HG03175 (cell line): ENCODE measurements at regions not wholly inside any gene's neighbourhood (a gene's known extent, or its start where the extent isn't known, plus 50 kb on each side); places are given as distances from the start of the nearest gene placed in this dataset.
"Not testable (repeated sequence)": the region's sequence is repeated elsewhere in the genome, so short reads cannot be mapped to it uniquely, and the experiment has no call there.

Experiments
- ATAC-seq: cut with Tn5 transposase; IDR thresholded peaks from one replicate; pipeline ENCODE4 v1.9.1; 2021; ENCODE audit warnings: mild to moderate bottlenecking, moderate library complexity; ENCODE audit not compliant: unreplicated experiment

DNA sequence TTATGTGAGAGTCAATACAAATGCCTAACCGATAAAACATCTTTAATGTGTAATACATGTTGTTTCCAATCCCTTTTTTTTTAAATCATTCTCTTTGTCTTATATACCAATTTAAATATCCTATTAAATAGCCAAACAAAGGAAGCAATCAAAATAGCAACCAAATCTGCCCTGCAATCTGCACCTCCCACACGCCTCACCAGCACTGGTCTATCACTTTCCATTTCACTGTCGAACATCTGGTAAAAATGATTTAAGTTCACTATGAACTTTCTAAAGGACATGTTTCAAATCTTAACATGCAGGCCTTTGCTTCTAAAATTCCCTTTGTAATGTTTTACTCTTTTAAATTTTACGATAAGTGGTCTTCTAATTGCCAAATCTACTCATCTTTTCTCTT, 1305.5 kb upstream of the TENM4 start:
- ATAC-seq = no peak

DNA sequence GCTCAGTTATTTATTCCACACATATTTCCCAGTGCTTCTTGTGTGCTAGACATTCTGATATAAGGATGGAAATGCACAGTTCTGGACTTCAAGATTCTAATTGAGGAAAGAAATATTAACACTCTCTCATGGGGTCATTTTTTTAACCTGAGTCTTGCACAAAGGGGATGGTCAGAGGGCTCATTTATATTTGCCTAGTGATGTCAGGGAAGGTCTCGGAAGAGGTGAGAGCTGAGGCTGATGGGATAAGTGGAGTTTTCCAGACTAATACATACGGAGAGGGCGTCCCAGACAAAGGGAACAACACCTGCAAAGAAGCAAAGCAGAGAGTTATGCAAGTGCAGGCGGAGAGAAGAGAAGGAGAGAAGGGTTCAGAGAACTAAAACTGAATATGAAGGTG, 1304.6 kb upstream of the TENM4 start:
- no peak for ATAC-seq

DNA sequence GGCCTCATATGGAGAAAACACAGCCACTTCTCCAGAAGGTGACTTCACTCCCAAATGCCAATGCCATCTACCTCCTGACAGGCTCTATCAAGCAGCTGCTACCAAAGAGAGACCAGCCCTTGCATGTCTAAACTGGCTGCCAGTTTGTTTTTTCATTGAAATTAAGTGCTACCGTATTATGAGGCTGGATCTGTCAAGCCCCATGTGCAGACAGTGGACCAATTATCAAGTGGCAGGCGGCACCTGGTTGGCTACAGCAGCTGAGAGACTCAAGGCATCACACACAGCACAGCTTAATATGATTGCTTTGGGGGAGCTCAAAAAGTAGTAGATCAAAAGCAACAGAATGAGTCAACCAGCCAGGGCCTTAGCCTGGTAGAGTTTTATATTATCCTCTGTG, 1293.0 kb upstream of the TENM4 start:
- no peak for ATAC-seq

DNA sequence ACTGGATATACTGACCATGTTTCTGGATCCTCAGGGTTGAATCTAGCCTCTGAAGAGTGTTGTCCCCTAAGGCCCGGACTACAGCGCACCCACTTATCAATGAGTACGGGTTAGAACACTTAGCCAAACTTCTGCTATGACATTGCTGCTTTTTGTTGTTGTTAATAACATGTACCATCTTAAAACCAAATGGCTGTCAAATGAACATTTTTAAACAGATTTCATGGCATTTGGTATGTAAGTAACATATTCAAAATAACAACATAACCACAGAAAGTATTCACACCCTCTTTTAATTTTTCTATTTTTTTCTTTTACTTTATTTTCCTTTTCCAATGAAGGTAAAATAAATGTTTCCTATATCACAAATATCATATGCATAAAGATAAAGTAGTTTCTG, 1292.5 kb upstream of the TENM4 start:
- no peak for ATAC-seq

DNA sequence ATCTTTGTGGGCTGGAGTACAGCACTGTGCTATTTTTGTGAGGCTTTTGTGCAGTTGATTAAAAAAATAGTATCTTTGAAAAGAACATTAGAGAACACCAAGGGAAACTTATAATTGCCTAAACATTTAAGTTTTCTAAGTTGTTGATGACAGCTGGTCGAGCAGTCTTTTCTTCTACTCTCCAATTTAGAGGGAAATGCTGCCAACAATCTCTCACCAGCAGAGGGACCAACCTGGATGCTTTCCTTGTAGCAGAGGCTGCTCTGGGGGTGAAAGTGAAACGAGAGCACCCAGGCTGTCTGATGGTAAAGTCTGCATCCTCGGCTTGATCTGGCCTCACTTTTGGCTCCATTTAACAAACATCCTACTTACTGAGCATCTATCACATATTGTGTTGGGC, 1286.5 kb upstream of the TENM4 start:
- peak; percentile 90 for ATAC-seq

DNA sequence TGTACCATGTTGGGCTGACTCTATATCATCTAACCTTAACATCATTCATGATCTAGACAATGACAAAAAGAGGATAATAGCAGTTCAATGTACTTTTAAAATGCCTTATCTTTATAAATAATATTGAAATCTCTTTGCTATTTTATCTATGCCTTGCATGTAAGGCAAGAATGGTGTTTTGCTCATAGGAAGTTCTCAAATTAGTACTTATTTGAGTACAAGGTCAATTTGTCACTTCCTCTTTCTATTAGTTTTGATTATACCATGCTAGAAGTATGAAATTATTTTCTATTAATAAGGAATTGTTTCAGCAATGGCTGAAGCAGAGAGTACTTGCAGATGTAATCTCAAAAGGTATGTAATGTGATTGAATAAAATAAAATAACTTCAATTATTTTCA, 1285.4 kb upstream of the TENM4 start:
- no peak for ATAC-seq

DNA sequence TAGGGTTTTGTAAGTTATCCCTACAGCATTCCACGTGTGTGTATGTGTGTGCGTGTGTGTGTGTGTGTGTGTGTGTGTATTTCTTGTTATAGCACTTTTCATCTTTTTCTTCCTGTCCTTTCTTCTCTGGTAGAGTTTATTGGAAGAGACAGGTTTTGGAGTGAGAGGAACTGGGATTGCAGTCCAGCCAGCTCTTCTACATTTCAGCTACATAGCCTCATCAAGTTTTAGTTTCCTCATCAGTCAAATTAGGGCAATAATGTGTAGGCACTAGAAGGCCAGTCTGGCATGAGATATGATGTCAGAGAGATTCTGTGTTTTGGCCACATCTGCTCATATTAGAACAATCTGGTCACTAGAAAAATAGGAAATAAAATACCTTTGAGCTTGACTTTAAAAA, 1283.5 kb upstream of the TENM4 start:
- no peak for ATAC-seq

DNA sequence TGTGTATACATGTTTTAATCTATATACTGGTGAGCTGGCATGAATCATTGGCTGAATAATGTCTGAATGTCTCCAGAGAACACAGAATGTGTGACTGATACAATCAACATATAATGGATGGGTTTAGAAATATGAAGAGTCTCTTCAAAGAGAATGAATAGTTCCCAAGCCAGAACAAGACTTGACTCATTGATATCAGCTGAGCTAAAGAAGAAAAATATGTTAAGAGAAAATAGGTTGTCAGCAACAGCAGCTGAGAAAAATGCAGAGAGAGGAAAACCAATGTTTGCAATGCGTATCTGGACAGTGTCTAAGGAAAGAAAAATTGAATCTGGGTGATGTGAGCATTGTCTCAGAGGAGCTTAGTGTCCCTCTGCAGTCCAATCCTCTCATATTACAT, 1281.8 kb upstream of the TENM4 start:
- no peak for ATAC-seq

DNA sequence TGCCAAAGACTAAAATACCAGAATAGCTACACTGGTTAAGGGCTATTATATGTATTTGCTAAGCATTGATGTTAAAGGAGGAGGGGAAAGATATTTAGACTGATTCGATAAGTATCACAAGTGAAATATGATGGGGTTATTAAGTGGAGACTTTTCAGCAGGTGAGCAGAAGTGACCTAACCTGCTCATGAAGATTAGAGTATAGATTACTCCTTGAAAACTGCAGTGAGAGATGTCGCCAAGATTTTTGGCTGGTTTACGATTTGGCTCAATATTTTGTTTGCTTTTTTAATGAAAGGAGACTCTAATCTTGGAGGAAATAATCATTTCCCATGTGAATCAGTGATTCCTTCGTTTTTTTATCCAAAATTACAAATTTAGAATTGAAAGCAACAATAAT, 1279.5 kb upstream of the TENM4 start:
- no peak for ATAC-seq

DNA sequence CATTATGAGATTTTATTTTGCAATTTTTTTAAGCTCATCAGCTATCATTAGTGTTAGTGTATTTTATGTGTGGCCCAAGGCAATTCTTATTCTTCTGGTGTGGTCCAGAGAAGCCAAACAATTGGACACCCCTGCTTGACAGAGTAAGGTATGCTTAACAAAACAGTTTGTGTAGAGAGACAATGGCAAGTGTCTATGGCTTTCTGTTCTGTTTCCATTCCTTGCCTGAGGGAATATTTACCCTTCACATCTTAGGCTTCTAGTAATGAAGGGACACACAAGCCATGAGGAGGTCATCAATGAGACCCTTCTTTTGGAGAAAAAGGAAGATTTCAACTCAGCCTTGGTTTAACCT, 1278.4 kb upstream of the TENM4 start:
- ATAC-seq = no peak

DNA sequence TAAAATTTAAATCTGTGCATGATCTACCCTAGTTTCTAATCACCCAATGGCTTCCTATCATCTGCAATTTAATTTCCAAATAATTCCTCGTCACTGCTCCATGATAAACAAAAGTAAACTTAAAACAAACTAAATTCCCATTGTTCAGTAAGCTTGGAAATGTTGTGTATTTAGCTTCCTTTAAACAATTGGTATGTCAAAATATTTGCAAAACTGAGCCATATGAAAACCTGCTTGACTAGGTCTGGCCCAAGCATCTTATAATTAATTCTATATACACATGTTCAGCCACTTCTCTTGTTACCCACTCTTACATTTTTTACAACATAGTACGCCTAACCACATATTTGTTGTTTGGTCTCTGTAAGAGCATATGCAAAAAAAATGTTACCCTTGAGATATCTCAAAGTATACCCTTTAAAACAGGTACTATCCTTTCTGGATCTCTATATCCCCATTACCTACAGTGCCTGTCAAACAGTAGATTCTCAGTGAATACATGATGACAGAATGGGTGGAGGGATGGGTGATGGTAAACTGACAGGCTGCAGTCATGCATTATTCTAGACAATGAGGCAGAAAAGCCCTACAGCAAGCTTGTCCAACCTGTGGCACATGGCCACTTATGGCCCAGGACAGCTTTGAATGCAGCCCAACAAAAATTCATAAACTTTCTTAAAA, 1277.9 kb upstream of the TENM4 start:
- ATAC-seq = no peak

DNA sequence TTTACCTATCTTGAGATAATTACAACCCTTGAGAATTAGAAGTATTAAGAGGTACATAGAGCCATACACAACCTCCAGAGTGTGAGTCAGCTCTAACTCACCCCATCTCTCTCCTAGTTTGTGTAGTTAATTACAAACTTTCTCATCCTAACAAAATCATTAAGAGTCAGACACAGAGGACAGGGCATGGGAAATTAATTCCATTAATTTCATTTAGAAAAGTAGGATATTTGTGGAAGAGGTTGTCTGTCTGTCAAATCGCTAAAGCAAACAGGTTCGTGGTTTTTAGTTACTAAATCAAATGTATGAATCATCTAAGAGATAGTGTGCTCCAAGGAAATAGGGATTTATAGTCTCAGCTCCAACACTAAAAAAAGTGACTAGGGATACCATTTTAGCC, 1261.4 kb upstream of the TENM4 start:
- ATAC-seq = no peak

DNA sequence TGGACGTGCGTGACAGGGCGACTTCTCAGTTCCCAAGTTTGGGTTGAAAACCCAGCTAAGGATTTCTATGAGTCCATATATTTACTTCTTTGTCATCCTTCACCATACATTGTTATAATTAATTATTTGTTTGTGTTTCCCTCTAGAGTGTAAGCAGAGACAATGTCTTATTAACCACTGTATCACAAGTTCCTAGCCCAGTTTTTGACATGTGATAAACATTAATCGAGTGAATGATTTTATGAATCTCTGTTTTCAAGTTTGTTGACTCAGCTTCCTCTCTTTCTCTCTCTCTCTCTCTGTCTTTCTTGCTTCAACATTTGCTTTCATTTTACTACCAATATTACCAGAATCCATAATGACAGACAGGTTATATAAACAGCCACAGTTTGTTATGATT, 1259.6 kb upstream of the TENM4 start:
- no peak for ATAC-seq

DNA sequence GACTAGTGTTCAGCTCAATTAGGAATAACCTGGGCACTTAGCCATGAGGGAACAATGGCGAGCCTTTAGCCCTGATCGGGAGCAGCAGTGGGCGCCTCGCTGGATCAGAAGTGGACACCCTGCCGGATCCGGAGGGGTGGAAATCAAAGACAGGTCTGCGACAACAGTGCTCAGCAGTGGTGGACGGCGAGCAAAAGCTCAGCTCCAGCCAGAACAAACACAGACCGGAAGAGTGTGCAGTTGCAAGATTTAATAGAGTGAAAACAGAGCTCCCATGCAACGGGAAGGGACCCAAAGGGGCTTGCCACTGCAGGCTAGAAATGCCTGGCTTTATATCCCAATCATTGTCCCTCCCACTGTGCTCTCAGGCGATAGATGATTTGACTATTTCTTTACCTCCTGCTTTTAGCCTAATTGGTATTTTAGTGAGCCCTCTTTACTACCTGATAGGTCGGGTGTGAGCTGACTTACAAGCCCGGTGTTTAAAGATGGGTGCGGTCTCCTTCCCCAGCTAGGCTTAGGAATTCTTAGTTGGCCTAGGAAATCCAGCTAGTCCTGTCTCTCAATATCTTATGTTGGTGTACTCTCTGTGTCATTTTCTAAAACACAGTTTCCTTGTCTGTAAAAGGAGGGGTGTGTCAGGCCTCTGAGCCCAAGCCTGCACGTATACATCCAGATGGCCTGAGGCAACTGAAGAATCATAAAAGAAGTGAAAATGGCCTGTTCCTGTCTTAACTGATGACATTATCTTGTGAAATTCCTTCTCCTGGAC, 1258.8 kb upstream of the TENM4 start:
- not testable (repeated sequence) for ATAC-seq

DNA sequence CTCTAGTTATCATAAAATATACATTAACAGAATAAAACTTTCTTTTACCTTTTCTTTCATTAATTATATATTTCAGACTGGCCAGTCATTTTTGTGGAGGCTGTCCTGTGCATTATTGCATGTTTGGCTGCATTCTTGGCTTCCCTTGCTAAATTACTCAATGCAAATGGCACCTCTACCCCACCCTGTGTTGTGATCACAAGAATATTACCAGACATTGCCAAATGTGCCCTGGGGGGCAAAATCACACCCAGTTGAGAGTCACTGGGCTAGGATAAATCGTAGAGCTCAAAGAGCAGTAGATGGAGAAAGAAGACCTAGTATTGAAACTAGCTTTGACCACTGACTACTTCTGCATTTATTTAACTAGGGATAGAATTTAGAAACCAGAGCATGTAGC, 1257.8 kb upstream of the TENM4 start:
- ATAC-seq = no peak

DNA sequence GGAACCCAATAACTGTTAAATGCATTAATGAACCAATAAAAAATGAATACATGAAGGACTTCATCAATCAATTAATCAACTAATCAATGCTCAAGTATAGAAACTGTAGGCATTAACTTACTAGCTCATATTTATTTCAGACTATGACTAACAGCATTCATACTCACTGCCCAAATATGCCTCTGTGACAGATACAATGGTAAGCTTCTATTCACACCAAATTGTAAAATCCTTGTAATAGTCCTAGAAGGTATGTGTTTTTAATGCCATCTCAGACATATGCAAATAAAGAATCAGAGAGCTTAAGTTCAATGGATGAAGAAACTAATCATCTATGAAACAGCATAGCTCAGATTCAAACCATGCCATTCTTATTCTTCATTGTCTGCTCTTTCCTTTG, 1253.6 kb upstream of the TENM4 start:
- ATAC-seq = no peak

DNA sequence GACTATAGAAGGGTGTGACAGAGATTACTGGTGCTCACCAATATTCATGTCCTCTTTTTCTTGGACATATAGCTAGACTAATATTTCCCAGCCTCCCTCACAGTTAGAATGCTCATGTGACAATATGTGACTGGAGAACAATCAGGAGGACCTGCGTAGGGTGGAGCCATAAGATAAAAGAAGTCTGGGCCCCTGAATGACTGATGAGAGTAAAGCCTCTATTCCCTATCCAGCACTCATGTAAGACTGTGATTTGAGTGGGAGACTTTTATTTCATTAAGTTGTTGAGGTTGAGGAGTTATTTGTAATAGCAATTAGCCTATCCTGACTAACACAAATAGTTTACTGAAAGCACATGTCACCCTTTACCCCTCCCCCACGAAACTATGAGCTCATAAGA, 1247.1 kb upstream of the TENM4 start:
- ATAC-seq = no peak

DNA sequence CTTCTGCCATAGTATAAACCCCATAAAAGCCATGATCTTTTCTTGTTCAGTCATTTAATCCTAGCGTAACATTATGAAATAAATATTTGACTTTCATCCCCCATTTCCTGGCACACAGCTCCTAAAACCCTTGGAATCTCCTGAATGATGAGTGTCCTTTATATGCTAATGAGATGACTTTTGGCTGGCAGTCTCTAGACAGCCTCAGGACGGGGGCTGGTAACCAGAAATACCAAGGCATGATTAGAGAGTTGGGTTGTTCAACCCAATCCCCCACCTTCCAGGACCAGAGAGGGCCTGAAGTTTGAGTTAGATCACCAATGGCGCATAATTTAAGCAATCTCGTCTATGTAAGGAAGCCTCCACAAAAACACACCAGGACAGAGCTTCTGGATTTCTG, 1246.1 kb upstream of the TENM4 start:
- no peak for ATAC-seq

DNA sequence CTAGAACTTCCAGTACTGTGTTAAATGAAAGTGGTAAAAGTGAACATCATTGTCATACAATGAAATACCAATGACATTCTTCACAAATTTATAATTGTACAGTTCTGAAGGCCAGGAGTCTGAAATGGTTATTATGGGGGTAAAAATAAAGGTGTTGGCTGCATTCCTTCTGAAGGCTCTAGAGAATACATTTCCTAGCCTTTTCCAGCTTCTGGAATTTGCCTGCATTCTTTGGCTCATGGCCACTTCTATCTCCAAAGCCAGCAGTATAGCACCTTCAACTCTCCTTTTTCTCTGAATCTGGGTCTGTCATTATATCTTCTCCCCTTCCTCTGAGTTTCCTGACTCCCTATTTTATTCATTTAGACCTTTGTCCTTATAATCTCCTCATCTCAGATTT, 1232.7 kb upstream of the TENM4 start:
- no peak for ATAC-seq

DNA sequence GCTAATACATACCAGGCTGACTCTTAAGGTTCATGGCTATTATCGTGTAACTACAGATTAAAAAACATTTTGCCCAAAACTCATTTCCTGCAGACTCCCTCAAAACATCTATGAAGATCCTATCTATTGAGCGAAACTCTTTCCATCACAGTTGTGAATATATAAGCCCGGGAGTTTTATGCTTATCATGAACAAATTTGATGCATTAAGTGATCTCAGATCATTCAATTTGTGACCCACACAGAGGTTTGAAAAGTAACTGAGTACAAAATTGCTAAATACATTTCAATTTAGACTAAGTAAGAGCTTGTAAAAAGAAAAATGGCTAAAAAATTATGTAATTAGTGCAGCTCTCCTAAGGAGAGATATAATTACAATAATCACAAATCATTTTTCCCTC, 1228.8 kb upstream of the TENM4 start:
- no peak for ATAC-seq

DNA sequence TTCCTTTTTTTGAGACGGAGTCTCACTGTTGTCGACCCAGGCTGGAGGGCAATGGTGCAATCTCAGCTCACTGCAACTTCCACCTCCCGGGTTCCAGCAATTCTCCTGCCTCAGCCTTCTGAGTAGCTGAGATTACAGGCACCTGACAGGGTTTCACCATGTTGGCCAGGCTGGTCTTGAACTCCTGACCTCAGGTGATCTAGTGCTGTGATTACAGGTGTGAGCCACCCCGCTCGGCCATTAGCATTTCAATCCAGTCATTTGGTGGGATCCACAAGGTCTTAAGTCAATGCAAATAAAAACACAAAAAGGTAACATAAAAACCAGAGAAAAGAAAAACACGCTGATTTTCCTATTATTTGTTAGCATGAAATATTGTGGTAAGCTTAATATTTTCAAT, 1227.2 kb upstream of the TENM4 start:
- ATAC-seq = no peak

DNA sequence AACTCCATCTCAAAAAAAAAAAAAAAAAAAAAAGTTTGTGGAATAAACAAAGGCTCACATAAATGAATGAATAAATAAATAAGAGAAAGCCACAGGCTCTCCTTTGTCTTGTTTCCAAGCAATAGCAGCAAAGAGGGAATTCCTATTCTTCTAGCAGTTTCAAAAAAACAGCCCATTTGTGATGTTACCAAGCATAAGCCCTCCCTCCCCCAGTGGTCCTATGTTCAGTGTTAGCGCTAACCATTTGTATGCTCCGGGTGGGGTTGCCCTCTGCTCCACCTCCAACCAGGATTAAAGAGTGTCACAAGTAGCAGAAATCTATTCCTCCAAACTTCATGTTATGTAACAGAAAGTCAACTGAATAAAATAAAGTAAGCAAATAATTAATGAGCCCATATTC, 1215.0 kb upstream of the TENM4 start:
- ATAC-seq = no peak

DNA sequence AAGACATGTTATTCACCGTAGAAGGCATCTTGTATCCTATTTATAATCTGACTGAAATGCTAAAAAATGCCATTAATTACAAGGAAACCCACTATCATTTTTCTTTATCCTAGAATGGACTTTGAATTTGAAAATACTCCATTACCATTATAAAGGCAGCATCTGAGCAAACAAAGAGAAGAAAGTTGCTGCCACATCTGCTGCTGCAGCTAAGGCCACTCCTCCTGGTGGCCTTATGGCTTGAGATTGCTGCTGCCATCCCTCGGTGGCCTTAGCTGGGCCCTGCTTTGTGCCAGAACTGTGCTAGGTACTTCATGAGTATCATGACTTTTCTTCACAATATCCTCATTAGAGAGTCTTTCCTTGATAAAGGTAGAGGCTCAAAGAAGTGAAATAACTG, 1210.1 kb upstream of the TENM4 start:
- no peak for ATAC-seq
